Renal pelvis (tissue), 1 donor: ENCODE measurements at regions not wholly inside any gene's neighbourhood (a gene's known extent, or its start where the extent isn't known, plus 50 kb on each side); places are given as distances from the start of the nearest gene placed in this dataset.
A peak's percentile ranks its signal among the peaks of the same experiment; 100 is the strongest.
"Not testable (repeated sequence)": the region's sequence is repeated elsewhere in the genome, so short reads cannot be mapped to it uniquely, and the experiment has no call there.

Experiments
- DNase-seq: peaks from one replicate; pipeline ENCODE4 v3.0.0-alpha.2; 2013

- peak; percentile 35 for DNase-seq
Measured at GRCh38 chr18:70781860-70782453, 493.1 kb downstream of the SOCS6 start.

GRCh38 chr18:70766254-70766653, 477.4 kb downstream of the SOCS6 start:
- not testable (repeated sequence) for DNase-seq

DNA sequence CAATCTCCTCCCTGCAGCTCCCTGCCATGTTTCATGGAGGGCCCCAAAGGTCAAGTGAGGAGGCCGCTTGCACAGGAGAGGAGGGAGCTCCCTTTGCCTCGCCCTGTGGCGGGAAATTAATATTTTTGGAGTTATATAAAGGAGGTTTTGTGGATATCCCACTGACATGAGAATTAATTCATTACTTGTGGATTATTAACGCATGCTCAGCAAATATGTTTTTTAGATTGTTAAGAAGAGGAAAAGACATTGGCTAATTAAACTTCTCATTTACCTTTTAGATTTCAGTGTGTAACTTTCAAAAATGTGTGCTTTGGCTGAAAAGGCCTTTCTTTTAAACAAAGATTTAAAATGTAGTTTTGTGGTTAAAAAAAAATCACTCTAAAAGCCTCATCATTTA, 474.0 kb downstream of the SOCS6 start:
- DNase-seq = no peak

DNA sequence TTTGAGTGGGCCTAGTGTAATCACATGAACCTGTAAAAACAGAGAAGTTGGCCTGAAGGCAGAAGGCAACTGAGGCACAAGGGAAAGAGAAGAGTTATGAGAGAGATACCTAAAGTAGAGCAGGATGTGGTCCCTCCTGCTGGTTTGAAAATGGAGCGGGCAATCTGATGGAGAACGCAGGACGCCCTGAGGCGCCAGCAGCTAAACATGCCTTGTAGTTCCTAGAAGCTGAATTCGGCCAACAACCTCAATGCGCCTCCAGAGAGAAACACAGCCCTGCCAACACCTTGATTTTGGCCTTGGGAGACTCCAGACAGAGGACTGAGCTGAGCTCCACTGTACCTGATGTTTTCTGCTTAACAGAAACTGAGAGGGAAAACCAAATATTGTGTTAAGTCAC, 469.9 kb downstream of the SOCS6 start:
- DNase-seq = no peak

DNA sequence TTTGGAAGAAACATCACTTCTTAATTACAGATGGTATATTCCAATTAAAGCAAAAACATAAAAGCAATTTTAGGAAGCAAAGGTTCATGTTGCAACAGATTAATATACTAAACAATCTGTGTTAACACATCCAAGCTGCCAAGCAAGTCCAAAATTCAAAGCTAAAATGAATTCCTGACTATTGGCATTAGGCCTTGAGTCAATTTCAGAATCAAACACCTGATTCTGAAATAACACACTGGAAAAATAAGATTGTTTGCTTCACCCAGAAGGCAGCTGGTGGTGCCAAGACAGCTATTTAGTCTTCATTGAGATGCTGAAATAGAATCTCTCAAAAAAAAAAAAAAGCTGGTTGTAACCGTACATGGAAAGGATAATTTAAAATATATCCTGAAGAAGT, 465.6 kb downstream of the SOCS6 start:
- no peak for DNase-seq

DNA sequence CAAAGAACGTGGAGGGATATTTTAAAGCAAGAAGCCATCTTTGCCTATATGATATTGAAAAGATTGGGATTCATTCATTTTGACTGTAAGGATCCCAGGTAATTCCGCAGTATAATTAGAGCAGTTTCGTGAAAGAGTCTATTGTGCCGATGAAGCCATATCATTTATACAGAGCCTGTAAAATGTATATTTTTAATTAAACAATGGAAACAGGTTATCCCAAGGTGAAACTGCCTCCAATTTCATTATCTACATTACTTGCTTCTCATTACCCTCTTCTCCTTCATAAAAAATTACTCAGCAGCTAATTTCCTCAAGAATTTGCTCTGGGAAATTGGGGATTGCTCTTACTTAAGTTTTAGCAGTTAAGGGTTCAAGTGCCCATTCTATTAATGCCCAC, 444.1 kb downstream of the SOCS6 start:
- DNase-seq = no peak

- DNase-seq = no peak
Measured at GRCh38 chr18:70732188-70732587, 443.3 kb downstream of the SOCS6 start.

DNA sequence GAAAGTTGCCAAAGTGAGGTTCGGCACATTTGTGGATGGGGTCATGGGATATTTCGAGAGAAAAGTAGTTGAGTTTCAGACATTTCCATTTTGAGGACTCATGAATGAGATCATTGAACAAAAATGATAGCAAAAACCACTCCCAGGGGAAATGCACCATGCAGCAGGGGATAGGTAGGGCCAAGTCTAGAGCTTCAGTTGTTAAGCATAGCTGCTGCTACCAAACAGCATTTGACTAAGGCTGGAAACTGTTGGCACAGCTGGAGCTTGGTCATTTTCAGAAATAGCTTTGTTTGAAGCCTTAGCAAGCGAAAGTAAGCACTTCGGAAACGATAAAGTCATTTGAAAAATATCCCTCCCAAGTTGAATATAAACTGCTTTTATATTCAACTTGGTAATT, 431.8 kb downstream of the SOCS6 start:
- no peak for DNase-seq

DNA sequence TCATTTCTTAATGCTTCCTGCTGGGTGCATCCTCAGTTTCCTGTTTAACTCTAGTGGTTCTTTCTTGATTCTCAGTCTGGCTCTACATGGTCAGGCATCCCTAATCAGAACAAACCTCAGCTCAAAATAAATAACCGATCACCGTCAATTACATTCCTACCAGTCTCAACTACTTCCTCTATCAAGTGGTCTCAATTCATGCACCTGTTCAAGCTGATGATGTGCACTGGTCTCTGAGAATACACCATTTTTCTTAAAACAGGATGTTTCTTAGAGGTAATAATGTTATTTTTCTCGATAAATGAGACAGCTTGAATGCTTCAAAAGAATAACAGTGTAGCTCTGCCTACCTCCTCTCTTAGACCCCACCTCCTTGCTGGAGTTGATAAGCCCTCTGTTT, 420.9 kb downstream of the SOCS6 start:
- DNase-seq = no peak

DNA sequence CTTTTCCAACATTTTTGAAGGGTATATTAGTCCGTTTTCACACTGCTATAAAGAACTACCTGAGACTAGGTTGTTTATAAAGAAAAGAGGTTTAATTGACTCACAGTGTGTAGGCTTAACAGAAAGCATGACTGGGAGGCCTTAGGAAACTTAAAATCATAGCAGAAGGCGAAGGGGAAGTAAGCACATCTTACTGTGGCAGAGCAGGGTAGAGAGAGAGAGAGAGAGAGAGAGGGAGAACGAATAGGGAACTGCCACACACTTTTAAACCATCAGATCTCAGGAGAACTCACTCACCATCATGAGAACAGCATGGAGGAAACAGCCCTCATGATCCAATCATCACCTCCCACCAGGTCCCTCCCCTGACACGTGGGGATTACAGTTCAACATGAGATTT, 420.3 kb downstream of the SOCS6 start:
- no peak for DNase-seq

DNA sequence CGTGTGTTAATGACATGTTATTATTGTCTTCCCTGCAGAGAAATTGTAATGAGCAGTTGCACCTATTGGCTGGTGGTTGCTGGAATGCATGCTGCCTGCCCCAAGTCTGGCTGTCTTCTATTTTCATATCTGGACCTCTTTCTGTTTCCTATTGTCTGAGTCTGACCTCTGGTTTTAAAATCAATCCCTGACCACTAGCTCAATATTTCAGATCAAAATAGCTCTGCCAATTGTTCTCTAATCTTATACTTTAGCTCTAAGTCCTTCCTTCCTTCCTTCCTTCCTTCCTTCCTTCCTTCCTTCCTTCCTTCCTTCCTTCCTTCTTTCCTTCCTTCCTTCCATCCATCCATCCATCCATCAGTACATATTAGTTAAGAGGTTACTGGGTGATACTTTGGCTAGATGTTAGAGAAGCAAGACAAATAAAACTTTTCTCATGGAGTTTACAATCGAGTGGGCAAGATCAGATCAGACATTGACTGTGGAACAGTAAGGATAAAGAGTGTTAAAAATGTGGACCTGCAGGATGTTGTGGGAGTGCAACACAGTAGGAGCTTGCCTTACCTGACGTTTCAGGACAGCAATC, 417.1 kb downstream of the SOCS6 start:
- DNase-seq = no peak

DNA sequence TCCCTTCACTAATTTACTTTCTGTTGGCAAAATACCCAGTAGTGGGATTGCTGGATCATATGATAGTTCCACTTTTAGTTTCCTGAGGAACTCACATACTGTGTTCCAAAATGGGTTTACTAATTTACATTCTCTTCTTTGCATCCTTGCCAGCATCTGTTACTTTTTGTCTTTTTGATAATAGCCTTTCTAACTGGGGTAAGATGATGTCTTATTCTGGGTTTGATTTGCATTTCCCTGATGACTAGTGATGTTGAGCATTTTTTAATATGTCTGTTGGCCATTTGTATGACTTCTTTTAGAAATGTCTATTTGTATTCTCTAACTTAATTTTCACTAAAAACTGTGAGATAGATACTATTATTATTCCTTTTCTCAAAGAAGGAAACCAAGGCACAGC, 411.7 kb downstream of the SOCS6 start:
- DNase-seq = no peak

- no peak for DNase-seq
Measured at GRCh38 chr18:70698574-70698973, 409.7 kb downstream of the SOCS6 start.

- peak; percentile 4 for DNase-seq
Measured at GRCh38 chr18:70693246-70693645, 404.4 kb downstream of the SOCS6 start.

- not testable (repeated sequence) for DNase-seq
Measured at GRCh38 chr18:70689765-70690164, 400.9 kb downstream of the SOCS6 start.

GRCh38 chr18:70688286-70688685, 399.4 kb downstream of the SOCS6 start:
- DNase-seq = no peak

DNA sequence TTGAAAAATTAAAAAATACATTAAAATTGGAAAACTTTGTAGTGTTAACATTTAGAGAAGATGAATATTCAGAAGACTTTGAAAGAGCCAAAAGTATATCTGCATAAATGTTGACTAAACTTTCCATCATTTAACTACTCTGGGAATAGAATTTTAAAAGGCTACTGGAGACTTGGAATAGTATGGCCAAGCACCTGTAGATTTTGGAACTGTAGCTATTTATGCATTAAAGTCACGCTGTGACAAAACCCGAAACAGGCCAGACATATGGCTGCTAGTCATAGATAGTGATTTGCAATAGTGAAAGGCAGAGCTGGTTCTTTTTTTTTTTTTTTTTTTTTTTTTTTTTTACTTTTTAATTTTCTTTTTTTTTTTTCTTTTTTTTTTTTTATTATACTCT, 396.0 kb downstream of the SOCS6 start:
- DNase-seq = no peak

DNA sequence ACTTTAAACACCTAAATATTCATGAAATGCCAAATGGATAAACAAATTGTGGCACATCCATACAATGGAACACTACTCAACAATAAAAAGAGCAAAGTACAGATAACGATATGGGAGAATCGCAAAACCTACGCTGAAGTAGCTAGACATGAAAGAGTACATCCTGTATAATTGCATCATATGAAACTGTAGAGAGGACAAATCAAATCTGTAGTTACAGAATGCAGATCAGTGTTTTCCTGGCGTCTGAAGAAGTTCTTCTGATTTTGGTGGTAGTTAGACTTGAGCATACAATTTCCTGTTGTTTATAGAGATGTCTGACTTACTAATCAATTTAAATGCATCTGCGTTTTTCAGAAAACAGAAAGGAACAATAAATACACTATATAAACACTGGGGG, 394.4 kb downstream of the SOCS6 start:
- no peak for DNase-seq

GRCh38 chr18:70674896-70675295, 386.1 kb downstream of the SOCS6 start:
- DNase-seq = no peak

GRCh38 chr18:70673831-70674230, 385.0 kb downstream of the SOCS6 start:
- no peak for DNase-seq

- DNase-seq = no peak
Measured at GRCh38 chr18:70672581-70672980, 383.7 kb downstream of the SOCS6 start.

DNA sequence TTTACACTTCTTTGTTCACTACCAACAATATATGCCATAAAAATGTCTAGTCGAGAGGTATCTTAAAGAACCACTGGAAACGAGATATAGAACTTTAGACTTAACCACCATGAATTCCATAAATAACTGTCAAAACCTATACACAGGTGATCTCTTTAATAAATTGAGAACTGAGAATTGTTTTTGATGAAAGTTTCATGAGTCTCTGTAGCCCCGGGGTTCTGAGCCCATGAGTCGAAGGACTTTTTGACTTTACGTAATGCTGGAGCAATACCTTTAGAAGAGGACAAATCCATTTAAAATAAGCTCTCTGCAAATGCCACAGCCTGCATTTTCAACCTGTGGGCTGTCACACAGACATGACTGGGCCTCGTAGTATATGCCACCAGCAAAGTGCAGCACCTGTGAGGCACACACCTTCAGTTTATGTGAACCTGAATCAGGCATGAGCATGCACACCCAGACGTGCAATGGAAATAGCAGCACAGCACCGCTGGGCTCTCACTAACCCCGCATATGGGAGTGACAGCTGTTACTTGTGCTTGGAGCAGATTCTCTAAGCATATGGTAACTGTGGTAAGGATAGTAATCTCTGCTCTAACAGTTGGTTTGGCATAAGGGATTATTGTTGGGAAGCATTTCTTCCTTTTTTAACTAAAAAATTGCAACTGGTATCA, 383.2 kb downstream of the SOCS6 start:
- DNase-seq = no peak

DNA sequence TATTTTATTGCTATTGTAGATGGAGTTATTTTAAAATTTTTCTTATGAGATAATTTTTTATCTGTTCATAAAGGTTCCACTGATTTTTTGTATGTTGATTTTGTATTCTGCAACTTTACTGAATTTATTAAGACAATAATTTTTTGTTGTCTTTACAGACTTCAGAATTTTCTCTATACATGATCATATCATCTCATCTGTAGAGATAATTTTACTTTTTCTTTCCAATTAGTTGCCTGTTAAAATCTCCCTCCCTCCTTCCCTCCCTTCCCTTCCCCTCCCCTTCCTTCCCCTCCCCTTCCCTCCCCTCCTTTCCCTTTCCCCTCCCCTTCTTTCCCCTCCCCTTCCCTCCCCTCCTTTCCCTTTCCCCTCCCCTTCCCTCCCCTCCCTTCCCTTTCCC, 378.1 kb downstream of the SOCS6 start:
- DNase-seq = no peak

- no peak for DNase-seq
Measured at GRCh38 chr18:70663141-70663540, 374.3 kb downstream of the SOCS6 start.
